GM21423 (cell line): ENCODE measurements at regions not wholly inside any gene's neighbourhood (a gene's known extent, or its start where the extent isn't known, plus 50 kb on each side); places are given as distances from the start of the nearest gene placed in this dataset.

Experiments used
- ATAC-seq: cut with Tn5 transposase; IDR thresholded peaks from one replicate; pipeline ENCODE4 v1.9.1; 2021; ENCODE audit warnings: mild to moderate bottlenecking, moderate library complexity; ENCODE audit not compliant: unreplicated experiment

GRCh38 chr9:87084407-87084806, 137.1 kb upstream of the GAS1 start:
- no peak for ATAC-seq

- ATAC-seq: no peak
Observed at GRCh38 chr9:87085073-87085472, 137.8 kb upstream of the GAS1 start.

- ATAC-seq: no peak
Observed at GRCh38 chr9:87085521-87085920, 138.2 kb upstream of the GAS1 start.

- ATAC-seq: no peak
Observed at GRCh38 chr9:87086221-87086818, 139.0 kb upstream of the GAS1 start.

GRCh38 chr9:87087197-87087596, 139.9 kb upstream of the GAS1 start:
- no peak for ATAC-seq

GRCh38 chr9:87088192-87088591, 140.9 kb upstream of the GAS1 start:
- ATAC-seq: no peak

GRCh38 chr9:87088621-87089365, 141.5 kb upstream of the GAS1 start:
- no peak for ATAC-seq

GRCh38 chr9:87089506-87089905, 142.2 kb upstream of the GAS1 start:
- no peak for ATAC-seq

GRCh38 chr9:87089929-87090328, 142.6 kb upstream of the GAS1 start:
- no peak for ATAC-seq

GRCh38 chr9:87093777-87094176, 146.5 kb upstream of the GAS1 start:
- ATAC-seq: no peak

GRCh38 chr9:87095951-87096350, 148.6 kb upstream of the GAS1 start:
- ATAC-seq: no peak

GRCh38 chr9:87096506-87096905, 149.2 kb upstream of the GAS1 start:
- no peak for ATAC-seq

GRCh38 chr9:87097238-87097637, 149.9 kb upstream of the GAS1 start:
- ATAC-seq: no peak

- no peak for ATAC-seq
Observed at GRCh38 chr9:87099407-87099806, 152.1 kb upstream of the GAS1 start.

- ATAC-seq: no peak
Observed at GRCh38 chr9:87100001-87100400, 152.7 kb upstream of the GAS1 start.

GRCh38 chr9:87102126-87102525, 154.8 kb upstream of the GAS1 start:
- ATAC-seq: no peak

GRCh38 chr9:87107072-87107471, 159.8 kb upstream of the GAS1 start:
- ATAC-seq: no peak

GRCh38 chr9:87108661-87109060, 161.4 kb upstream of the GAS1 start:
- no peak for ATAC-seq

- no peak for ATAC-seq
Observed at GRCh38 chr9:87109231-87109631, 161.9 kb upstream of the GAS1 start.

GRCh38 chr9:87109851-87110250, 162.5 kb upstream of the GAS1 start:
- no peak for ATAC-seq

GRCh38 chr9:87111010-87111409, 163.7 kb upstream of the GAS1 start:
- no peak for ATAC-seq

- no peak for ATAC-seq
Observed at GRCh38 chr9:87112656-87113055, 165.3 kb upstream of the GAS1 start.

- ATAC-seq: no peak
Observed at GRCh38 chr9:87113874-87114273, 166.6 kb upstream of the GAS1 start.
